ENCODE measurements at regions not wholly inside any gene's neighbourhood (a gene's known extent, or its start where the extent isn't known, plus 50 kb on each side); places are given as distances from the start of the nearest gene placed in this dataset.

DNA sequence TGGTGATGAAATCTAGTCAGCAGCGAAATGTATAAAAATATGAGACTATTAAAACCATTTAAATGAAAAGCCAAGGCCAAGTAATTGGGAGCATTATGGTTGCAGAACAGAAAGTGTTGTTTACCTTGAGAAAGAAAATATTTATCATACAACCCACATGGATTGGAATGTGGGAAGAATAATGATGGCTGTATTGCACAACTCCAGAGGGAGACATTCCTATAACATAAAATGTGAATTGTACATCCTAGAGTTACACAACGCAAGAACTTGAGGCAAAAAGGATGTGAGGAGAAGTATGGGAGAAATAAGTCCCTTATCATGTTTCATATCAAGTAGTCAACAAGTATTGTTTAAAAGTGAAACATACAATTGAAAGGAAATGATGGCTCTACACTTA is 1014.0 kb upstream of the SEMA6A start:
- TF ChIP-seq, protein P1, sequence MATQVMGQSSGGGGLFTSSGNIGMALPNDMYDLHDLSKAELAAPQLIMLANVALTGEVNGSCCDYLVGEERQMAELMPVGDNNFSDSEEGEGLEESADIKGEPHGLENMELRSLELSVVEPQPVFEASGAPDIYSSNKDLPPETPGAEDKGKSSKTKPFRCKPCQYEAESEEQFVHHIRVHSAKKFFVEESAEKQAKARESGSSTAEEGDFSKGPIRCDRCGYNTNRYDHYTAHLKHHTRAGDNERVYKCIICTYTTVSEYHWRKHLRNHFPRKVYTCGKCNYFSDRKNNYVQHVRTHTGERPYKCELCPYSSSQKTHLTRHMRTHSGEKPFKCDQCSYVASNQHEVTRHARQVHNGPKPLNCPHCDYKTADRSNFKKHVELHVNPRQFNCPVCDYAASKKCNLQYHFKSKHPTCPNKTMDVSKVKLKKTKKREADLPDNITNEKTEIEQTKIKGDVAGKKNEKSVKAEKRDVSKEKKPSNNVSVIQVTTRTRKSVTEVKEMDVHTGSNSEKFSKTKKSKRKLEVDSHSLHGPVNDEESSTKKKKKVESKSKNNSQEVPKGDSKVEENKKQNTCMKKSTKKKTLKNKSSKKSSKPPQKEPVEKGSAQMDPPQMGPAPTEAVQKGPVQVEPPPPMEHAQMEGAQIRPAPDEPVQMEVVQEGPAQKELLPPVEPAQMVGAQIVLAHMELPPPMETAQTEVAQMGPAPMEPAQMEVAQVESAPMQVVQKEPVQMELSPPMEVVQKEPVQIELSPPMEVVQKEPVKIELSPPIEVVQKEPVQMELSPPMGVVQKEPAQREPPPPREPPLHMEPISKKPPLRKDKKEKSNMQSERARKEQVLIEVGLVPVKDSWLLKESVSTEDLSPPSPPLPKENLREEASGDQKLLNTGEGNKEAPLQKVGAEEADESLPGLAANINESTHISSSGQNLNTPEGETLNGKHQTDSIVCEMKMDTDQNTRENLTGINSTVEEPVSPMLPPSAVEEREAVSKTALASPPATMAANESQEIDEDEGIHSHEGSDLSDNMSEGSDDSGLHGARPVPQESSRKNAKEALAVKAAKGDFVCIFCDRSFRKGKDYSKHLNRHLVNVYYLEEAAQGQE (IDR thresholded peaks at IDR 0.05; ENCODE audit: unreplicated experiment) = no peak
- TF ChIP-seq, protein P2, sequence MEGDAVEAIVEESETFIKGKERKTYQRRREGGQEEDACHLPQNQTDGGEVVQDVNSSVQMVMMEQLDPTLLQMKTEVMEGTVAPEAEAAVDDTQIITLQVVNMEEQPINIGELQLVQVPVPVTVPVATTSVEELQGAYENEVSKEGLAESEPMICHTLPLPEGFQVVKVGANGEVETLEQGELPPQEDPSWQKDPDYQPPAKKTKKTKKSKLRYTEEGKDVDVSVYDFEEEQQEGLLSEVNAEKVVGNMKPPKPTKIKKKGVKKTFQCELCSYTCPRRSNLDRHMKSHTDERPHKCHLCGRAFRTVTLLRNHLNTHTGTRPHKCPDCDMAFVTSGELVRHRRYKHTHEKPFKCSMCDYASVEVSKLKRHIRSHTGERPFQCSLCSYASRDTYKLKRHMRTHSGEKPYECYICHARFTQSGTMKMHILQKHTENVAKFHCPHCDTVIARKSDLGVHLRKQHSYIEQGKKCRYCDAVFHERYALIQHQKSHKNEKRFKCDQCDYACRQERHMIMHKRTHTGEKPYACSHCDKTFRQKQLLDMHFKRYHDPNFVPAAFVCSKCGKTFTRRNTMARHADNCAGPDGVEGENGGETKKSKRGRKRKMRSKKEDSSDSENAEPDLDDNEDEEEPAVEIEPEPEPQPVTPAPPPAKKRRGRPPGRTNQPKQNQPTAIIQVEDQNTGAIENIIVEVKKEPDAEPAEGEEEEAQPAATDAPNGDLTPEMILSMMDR (conservative IDR thresholded peaks at IDR 0.05; ENCODE audit: low read depth in 2 of 2) = no peak
- TF ChIP-seq EZH2 (IDR thresholded peaks at IDR 0.05; ENCODE audit: low read depth, unreplicated experiment) = no peak
- TF ChIP-seq POLR2AphosphoS5 (IDR thresholded peaks at IDR 0.05; ENCODE audit: low read depth) = no peak
- no peak for TF ChIP-seq JUNB (IDR thresholded peaks at IDR 0.05; ENCODE audit: unreplicated experiment)
- TF ChIP-seq, protein P3, sequence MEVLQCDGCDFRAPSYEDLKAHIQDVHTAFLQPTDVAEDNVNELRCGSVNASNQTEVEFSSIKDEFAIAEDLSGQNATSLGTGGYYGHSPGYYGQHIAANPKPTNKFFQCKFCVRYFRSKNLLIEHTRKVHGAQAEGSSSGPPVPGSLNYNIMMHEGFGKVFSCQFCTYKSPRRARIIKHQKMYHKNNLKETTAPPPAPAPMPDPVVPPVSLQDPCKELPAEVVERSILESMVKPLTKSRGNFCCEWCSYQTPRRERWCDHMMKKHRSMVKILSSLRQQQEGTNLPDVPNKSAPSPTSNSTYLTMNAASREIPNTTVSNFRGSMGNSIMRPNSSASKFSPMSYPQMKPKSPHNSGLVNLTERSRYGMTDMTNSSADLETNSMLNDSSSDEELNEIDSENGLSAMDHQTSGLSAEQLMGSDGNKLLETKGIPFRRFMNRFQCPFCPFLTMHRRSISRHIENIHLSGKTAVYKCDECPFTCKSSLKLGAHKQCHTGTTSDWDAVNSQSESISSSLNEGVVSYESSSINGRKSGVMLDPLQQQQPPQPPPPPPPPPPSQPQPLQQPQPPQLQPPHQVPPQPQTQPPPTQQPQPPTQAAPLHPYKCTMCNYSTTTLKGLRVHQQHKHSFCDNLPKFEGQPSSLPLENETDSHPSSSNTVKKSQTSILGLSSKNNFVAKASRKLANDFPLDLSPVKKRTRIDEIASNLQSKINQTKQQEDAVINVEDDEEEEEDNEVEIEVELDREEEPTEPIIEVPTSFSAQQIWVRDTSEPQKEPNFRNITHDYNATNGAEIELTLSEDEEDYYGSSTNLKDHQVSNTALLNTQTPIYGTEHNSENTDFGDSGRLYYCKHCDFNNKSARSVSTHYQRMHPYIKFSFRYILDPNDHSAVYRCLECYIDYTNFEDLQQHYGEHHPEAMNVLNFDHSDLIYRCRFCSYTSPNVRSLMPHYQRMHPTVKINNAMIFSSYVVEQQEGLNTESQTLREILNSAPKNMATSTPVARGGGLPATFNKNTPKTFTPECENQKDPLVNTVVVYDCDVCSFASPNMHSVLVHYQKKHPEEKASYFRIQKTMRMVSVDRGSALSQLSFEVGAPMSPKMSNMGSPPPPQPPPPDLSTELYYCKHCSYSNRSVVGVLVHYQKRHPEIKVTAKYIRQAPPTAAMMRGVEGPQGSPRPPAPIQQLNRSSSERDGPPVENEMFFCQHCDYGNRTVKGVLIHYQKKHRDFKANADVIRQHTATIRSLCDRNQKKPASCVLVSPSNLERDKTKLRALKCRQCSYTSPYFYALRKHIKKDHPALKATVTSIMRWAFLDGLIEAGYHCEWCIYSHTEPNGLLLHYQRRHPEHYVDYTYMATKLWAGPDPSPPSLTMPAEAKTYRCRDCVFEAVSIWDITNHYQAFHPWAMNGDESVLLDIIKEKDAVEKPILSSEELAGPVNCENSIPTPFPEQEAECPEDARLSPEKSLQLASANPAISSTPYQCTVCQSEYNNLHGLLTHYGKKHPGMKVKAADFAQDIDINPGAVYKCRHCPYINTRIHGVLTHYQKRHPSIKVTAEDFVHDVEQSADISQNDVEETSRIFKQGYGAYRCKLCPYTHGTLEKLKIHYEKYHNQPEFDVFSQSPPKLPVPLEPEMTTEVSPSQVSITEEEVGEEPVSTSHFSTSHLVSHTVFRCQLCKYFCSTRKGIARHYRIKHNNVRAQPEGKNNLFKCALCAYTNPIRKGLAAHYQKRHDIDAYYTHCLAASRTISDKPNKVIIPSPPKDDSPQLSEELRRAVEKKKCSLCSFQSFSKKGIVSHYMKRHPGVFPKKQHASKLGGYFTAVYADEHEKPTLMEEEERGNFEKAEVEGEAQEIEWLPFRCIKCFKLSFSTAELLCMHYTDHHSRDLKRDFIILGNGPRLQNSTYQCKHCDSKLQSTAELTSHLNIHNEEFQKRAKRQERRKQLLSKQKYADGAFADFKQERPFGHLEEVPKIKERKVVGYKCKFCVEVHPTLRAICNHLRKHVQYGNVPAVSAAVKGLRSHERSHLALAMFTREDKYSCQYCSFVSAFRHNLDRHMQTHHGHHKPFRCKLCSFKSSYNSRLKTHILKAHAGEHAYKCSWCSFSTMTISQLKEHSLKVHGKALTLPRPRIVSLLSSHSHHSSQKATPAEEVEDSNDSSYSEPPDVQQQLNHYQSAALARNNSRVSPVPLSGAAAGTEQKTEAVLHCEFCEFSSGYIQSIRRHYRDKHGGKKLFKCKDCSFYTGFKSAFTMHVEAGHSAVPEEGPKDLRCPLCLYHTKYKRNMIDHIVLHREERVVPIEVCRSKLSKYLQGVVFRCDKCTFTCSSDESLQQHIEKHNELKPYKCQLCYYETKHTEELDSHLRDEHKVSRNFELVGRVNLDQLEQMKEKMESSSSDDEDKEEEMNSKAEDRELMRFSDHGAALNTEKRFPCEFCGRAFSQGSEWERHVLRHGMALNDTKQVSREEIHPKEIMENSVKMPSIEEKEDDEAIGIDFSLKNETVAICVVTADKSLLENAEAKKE (CRISPR knock-in tag; IDR thresholded peaks at IDR 0.05) = no peak
- TF ChIP-seq ZNF114 (CRISPR knock-in tag; IDR thresholded peaks at IDR 0.05) = no peak
- no peak for TF ChIP-seq CREB1 (CRISPR knock-in tag; IDR thresholded peaks at IDR 0.05; ENCODE audit: low read depth)
- no peak for TF ChIP-seq EZH2phosphoT487 (IDR thresholded peaks at IDR 0.05; ENCODE audit: unreplicated experiment)
- no peak for TF ChIP-seq ZNF331 (CRISPR knock-in tag; IDR thresholded peaks at IDR 0.05; ENCODE audit: low read depth)

Data from GM23338 (cell line).